Activated naive CD4-positive, alpha-beta T cell (primary cell): ENCODE measurements at regions not wholly inside any gene's neighbourhood (a gene's known extent, or its start where the extent isn't known, plus 50 kb on each side); places are given as distances from the start of the nearest gene placed in this dataset.

Experiments
- DNase-seq, 4 experiments: peaks; one replicate each; lab custom pipeline; 2025; lab: John Stamatoyannopoulos, UW

- DNase-seq = no peak
These were observed 543.5 kb downstream of the BRD1 start for GRCh38 chr22:49284056-49284784.

GRCh38 chr22:49282596-49282995 is 545.1 kb downstream of the BRD1 start:
- no peak for DNase-seq

GRCh38 chr22:49281467-49282340 is 546.0 kb downstream of the BRD1 start:
- DNase-seq = no peak

GRCh38 chr22:49278340-49278739 is 549.3 kb downstream of the BRD1 start:
- DNase-seq = no peak

GRCh38 chr22:49276567-49276966 is 551.1 kb downstream of the BRD1 start:
- DNase-seq = no peak

- no peak for DNase-seq
These were observed 552.8 kb downstream of the BRD1 start for GRCh38 chr22:49274754-49275380.

- DNase-seq = no peak
These were observed 555.0 kb downstream of the BRD1 start for GRCh38 chr22:49272546-49273125.

GRCh38 chr22:49271831-49272230 is 555.8 kb downstream of the BRD1 start:
- no peak for DNase-seq

DNA sequence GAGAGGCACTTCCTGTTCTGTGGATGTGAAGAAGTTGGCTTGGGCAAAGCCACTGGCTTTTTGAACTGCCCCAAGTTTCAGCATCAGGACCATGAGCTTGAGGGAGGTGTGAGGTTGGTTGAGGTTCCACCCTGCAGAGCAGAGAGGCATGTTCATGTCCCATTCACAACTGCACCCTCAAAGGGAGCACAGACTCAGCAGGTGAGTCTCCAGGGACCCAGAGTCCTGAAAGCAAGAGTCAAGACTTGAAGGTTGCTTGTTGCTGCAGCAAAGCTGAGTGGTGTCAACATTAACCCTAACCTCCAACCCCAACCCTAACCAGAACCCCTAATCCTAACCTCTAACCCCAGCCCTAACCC is 556.3 kb downstream of the BRD1 start:
- no peak for DNase-seq

DNA sequence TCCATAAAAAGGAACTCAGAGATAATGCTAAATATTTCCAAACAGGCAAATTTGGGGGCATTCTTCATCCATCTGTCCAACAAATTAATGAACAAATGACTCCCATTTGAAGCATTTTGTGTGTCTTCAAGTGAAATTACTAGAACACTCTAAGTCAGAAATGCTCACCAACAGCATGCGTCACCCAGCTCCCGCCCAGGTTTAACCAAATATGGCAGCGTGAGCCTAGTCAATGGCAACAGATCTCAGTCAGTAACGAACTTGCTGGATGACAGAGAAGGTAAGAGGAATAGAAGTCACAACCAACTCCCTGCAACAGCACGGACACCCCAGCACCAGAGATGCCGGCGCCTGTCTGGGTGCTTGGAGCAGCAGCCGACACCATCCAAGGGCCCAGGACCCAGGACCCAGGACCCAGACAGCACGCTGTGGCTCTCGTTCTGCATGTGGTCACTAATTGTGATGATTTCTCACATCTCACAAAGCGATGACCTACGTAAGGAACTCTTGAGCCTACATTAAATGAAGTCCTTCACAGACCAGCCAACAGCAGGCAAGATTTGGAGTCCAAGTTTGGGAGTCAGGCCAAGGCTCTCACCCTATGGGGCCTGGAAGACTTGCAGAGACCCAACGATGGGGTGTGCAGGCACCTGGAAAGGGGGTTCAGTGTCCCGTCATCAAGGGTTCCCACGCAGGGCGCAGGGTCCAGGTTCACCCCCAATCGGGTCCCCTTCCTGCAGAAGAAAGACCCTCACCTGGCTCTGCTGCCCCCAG is 556.9 kb downstream of the BRD1 start:
- DNase-seq = no peak

DNA sequence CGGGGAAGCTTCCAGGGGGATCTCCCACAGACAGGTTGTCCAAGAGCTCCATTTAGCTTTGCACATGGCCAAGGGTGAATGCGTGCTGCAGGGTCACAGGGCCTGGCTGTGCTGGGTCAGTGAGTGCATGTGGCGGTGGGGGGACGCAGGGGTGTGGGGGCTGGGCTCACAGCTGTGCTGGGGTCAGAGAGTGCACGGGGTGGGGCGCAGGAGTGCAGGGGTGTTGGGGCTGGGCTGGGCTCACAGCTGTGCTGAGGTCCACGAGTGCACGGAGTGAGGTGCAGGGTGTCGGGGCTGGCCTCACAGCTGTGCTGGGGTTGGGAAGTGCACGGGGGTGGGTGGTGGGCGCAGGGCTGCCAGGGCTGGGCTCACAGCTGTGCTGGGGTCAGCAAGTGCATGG is 557.7 kb downstream of the BRD1 start:
- DNase-seq = no peak

GRCh38 chr22:49269371-49269770 is 558.3 kb downstream of the BRD1 start:
- DNase-seq = no peak

DNA sequence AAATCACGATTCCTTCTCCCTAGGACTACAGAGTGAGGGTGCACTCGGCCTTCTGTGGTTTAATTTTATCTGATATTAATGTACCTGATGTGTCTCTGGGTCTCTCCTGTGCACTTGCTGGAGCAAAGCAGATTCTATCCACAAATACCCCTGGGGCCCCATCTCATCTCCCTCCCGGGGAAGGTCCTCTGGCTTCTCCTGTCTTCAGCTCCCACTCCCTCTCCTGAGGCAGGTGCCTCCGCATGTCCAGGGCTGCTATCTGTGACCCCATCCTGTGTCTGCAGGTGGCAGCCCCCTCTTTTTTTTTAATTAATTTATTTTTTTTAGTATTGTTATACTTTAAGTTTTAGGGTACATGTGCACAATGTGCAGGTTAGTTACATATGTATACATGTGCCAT is 558.7 kb downstream of the BRD1 start:
- DNase-seq = no peak

DNA sequence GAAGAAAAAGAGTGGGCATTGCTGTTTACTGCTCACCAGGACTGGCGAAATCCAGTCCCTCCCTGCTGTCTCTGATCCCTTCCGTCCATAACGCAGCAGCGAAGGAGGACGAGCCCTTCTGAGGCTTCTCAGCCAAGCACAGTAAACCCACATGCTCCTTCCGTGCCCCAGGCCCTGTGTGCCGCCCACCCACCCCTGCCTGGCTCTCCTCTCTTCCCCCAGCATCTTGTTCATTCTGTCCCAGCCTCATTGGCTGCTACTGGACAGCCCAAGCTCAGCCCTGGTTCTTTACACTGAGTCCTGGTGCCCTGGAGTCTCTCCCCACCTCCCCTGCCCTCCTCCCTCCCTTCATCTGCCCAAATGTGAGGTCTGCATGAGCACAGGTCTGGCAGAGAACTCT is 559.7 kb downstream of the BRD1 start:
- no peak for DNase-seq

DNA sequence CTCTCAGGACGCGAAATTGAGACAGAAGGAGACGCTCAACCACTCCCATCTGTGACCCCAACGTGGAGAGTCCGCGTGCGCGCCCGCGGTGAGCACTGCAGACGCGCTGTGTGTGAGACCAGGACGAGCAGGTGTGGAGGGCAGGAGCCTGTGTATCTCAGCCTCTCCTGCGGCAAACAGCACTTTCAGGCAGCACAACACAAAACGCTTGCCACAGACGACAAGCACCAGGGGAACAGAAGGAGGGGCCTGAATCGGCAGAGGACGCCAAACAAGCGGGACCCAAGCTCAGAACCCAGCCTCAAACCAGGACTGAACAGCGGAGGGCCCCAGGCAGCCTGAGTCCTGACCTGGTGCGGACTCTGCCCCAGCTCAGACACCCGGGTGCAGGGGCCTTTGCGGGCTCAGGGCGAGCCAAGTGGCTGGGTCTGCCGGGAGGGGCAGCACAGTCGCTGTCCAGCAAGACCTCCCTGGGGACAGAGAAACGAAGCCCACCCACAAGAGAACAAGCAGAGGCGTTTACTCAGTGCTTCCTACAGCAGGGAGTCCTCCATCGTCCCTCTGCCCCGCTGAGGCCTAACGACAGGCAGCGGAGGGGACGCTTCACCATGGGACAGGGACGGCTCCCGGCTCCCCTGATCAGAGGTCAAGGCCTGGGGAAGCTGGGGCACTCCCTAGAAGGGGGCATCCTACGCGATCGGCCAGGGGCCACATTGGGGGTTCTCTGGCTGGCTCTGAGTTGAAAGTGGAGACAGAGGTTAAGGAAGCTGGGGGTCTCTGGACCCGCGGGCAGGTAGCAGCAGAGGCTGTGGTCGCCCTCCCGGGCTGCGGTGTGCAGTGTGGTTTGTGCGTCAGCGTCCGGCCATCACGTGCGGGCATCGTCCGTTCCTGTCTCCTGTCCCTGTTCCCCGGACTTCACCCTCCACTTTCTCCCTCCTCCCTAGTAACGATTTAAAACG is 560.8 kb downstream of the BRD1 start:
- no peak for DNase-seq

GRCh38 chr22:49264696-49265095 is 563.0 kb downstream of the BRD1 start:
- no peak for DNase-seq

- DNase-seq = no peak
These were observed 564.6 kb downstream of the BRD1 start for GRCh38 chr22:49263101-49263500.

DNA sequence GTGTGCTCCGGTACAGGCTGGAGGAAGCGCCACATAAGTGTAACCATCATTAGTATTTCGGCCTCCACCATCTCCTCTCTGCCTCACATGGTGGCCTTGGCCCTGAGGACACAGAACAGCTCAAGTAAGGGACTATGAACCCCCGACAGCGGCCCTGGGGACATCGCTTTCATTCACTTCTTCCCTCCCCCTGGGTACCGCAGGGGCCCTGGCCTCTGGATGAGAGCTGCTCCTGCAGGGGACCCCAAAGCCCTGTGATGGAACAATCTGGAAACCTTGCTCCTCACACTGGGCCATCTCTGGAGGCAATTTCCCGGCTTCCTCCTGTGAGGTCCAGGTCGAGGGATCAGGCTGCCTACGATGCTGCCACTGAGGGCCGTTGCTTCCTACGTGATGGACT is 565.5 kb downstream of the BRD1 start:
- no peak for DNase-seq

DNA sequence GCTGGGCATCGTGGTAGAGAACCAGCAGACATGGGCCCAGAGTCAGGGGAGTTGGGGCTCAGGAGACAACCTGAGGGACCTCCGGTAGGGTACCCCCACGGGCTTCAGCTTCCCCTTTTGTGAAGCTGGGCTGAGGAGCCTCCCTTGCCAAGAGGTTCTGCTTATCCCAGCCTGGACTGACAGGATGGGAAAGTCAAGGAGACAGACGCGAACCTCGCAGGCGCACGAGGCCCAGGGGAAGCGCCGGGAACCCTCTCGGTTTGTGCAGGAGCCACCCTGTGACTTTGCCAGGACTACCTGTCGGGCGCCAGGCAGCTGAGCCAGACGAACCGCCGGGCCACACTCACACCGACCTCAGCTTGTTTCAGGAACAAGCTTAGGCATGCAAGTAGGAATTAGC is 566.1 kb downstream of the BRD1 start:
- no peak for DNase-seq

- no peak for DNase-seq
These were observed 566.7 kb downstream of the BRD1 start for GRCh38 chr22:49260681-49261580.
